ENCODE measurements at regions not wholly inside any gene's neighbourhood (a gene's known extent, or its start where the extent isn't known, plus 50 kb on each side); places are given as distances from the start of the nearest gene placed in this dataset.

- DNase-seq (ENCODE audit: low read depth), result no peak
These were observed 89.6 kb upstream of the SETBP1 start for GRCh38 chr18:44590956-44591670.

- no peak for DNase-seq (ENCODE audit: low read depth)
These were observed 88.0 kb upstream of the SETBP1 start for GRCh38 chr18:44592639-44593038.

- no peak for DNase-seq (ENCODE audit: low read depth)
These were observed 85.8 kb upstream of the SETBP1 start for GRCh38 chr18:44594799-44595467.

GRCh38 chr18:44597797-44598196 lies 82.9 kb upstream of the SETBP1 start:
- no peak for DNase-seq (ENCODE audit: low read depth)

GRCh38 chr18:44598514-44598913 lies 82.2 kb upstream of the SETBP1 start:
- DNase-seq (ENCODE audit: low read depth), result no peak

GRCh38 chr18:44599412-44599811 lies 81.3 kb upstream of the SETBP1 start:
- DNase-seq (ENCODE audit: low read depth), result no peak

- DNase-seq (ENCODE audit: low read depth), result no peak
These were observed 79.2 kb upstream of the SETBP1 start for GRCh38 chr18:44601447-44601846.

- DNase-seq (ENCODE audit: low read depth), result no peak
These were observed 78.3 kb upstream of the SETBP1 start for GRCh38 chr18:44602380-44602779.

- no peak for DNase-seq (ENCODE audit: low read depth)
These were observed 77.8 kb upstream of the SETBP1 start for GRCh38 chr18:44602845-44603244.

GRCh38 chr18:44609181-44609941 lies 71.3 kb upstream of the SETBP1 start:
- DNase-seq (ENCODE audit: low read depth), result no peak

GRCh38 chr18:44620812-44621211 lies 59.9 kb upstream of the SETBP1 start:
- DNase-seq (ENCODE audit: low read depth), result no peak

GRCh38 chr18:44624052-44624451 lies 56.6 kb upstream of the SETBP1 start:
- DNase-seq (ENCODE audit: low read depth), result no peak

GRCh38 chr18:44625386-44625785 lies 55.3 kb upstream of the SETBP1 start:
- no peak for DNase-seq (ENCODE audit: low read depth)

- DNase-seq (ENCODE audit: low read depth), result no peak
These were observed 54.5 kb upstream of the SETBP1 start for GRCh38 chr18:44626236-44626635.

GRCh38 chr18:44626807-44627206 lies 53.9 kb upstream of the SETBP1 start:
- DNase-seq (ENCODE audit: low read depth), result no peak

GRCh38 chr18:44627280-44627679 lies 53.4 kb upstream of the SETBP1 start:
- DNase-seq (ENCODE audit: low read depth), result no peak

GRCh38 chr18:44629406-44629805 lies 51.3 kb upstream of the SETBP1 start:
- DNase-seq (ENCODE audit: low read depth), result no peak

- no peak for DNase-seq (ENCODE audit: low read depth)
These were observed 50.6 kb upstream of the SETBP1 start for GRCh38 chr18:44630118-44630517.

Measured in stimulated activated CD8-positive, alpha-beta memory T cell treated with anti-CD3 and anti-CD28 coated beads, Interleukin-4, amount 100 ng/mL, for 24 hours (primary cell).